ENCODE measurements at regions not wholly inside any gene's neighbourhood (a gene's known extent, or its start where the extent isn't known, plus 50 kb on each side); places are given as distances from the start of the nearest gene placed in this dataset.

GRCh38 chr3:132843349-132843748 lies 121.1 kb upstream of the NPHP3 start:
- no TSS peak for BruUV-seq (replicated peaks)
- Histone ChIP-seq H3K79me2 (ENCODE audit: insufficient read depth, low read length) (no peaks in the 10 kb centered on the region), H3K9me2 (ENCODE audit: insufficient read depth) (no peaks in the 10 kb centered on the region), H3K27ac (ENCODE audit: low read depth, low read length) (no peak overlapping the region), H3K9me3 (ENCODE audit: control insufficient read depth in 1 of 2, insufficient read depth in 1 of 2, low read depth in 1 of 2, low read length in 2 of 2) (no peaks in the 10 kb centered on the region), H2AFZ (ENCODE audit: low read depth, low read length, poor library complexity, severe bottlenecking) (no peak overlapping the region), H3K27me3 (ENCODE audit: insufficient read depth, low read length) (peaks cover 13% of the 10 kb centered on the region), H4K20me1 (ENCODE audit: insufficient read depth) (no peaks in the 10 kb centered on the region), H3K9ac (ENCODE audit: low read length) (no peak overlapping the region), H3K4me3 (replicated peaks in 1 of 2; ENCODE audit: low read depth in 1 of 2, low read length in 2 of 2) (no peak overlapping the region), H3K4me2 (ENCODE audit: low read length) (no peak overlapping the region), H3K36me3 (ENCODE audit: control insufficient read depth in 1 of 2, insufficient read depth in 2 of 2, low read length in 2 of 2) (no peaks in the 10 kb centered on the region), H3K4me1 (ENCODE audit: control insufficient read depth in 1 of 2, insufficient read depth in 2 of 2, low read length in 2 of 2) (no peaks in the 10 kb centered on the region)
- CTCF ChIA-PET, result no interaction called here
- POLR2A ChIA-PET, result no interaction called here
- RAD21 ChIA-PET (ENCODE audit: low non-redundant PET in 1 of 2, low total read pairs in 2 of 2, uncharacterized antibody in 2 of 2, unreplicated experiment in 2 of 2), result no interaction called here
- TF ChIP-seq YY1 (IDR thresholded peaks at IDR 0.05; ENCODE audit: extremely low read depth, insufficient replicate concordance, low read depth, low read length) (no peak), JUND (IDR thresholded peaks at IDR 0.05) (no peak), FOSL1 (IDR thresholded peaks at IDR 0.05; ENCODE audit: low read depth) (no peak), SIN3A (IDR thresholded peaks at IDR 0.05; ENCODE audit: low read depth) (no peak), ELF1 (IDR thresholded peaks at IDR 0.05; ENCODE audit: borderline replicate concordance, low read depth) (no peak)
- intact Hi-C loops (cut with micrococcal nuclease), result no loop called here
- no peak for ATAC-seq
- no peak for DNase-seq (ENCODE audit: low read depth, low spot score)

GRCh38 chr3:132841621-132842020 lies 119.4 kb upstream of the NPHP3 start:
- H3K27ac ChIP-seq (ENCODE audit: low read depth, low read length), result no peak overlapping the region
- H3K4me2 ChIP-seq (ENCODE audit: low read length), result no peak overlapping the region
- TF ChIP-seq ZFX (IDR thresholded peaks at IDR 0.05) (no peak), MAX (IDR thresholded peaks at IDR 0.05) (no peak), ZBTB33 (IDR thresholded peaks at IDR 0.05; ENCODE audit: extremely low read depth, insufficient replicate concordance, low read length) (no peak), JUND (IDR thresholded peaks at IDR 0.05) (no peak), EZH2 (IDR thresholded peaks at IDR 0.05) (no peak), REST (IDR thresholded peaks at IDR 0.05; ENCODE audit: low read depth) (no peak), EZH2phosphoT487 (IDR thresholded peaks at IDR 0.05; ENCODE audit: borderline replicate concordance) (no peak), POLR2A (IDR thresholded peaks at IDR 0.05; ENCODE audit: borderline replicate concordance, extremely low read depth, insufficient read depth, insufficient read length) (no peak), ELF1 (IDR thresholded peaks at IDR 0.05; ENCODE audit: borderline replicate concordance, low read depth) (no peak), EGR1 (IDR thresholded peaks at IDR 0.05; ENCODE audit: low read depth) (no peak), CEBPB (IDR thresholded peaks at IDR 0.05; ENCODE audit: low read depth) (no peak)
- no peak for ATAC-seq
- H2AFZ ChIP-seq (ENCODE audit: low read depth, low read length, poor library complexity, severe bottlenecking), result no peak overlapping the region
- CTCF ChIA-PET, result no interaction called here
- no peaks in the 10 kb centered on the region for H3K4me1 ChIP-seq (ENCODE audit: control insufficient read depth in 1 of 2, insufficient read depth in 2 of 2, low read length in 2 of 2)
- H3K9me3 ChIP-seq (ENCODE audit: control insufficient read depth in 1 of 2, insufficient read depth in 1 of 2, low read depth in 1 of 2, low read length in 2 of 2), result no peaks in the 10 kb centered on the region
- no peak for DNase-seq (ENCODE audit: low read depth, low spot score)
- H3K9me2 ChIP-seq (ENCODE audit: insufficient read depth), result no peaks in the 10 kb centered on the region
- intact Hi-C loops (cut with micrococcal nuclease), result no loop called here
- POLR2A ChIA-PET, result no interaction called here
- RAD21 ChIA-PET (ENCODE audit: low non-redundant PET in 1 of 2, low total read pairs in 2 of 2, uncharacterized antibody in 2 of 2, unreplicated experiment in 2 of 2), result no interaction called here
- no peaks in the 10 kb centered on the region for H3K79me2 ChIP-seq (ENCODE audit: insufficient read depth, low read length)
- H3K27me3 ChIP-seq (ENCODE audit: insufficient read depth, low read length), result peaks cover 5% of the 10 kb centered on the region
- no peaks in the 10 kb centered on the region for H4K20me1 ChIP-seq (ENCODE audit: insufficient read depth)
- H3K36me3 ChIP-seq (ENCODE audit: control insufficient read depth in 1 of 2, insufficient read depth in 2 of 2, low read length in 2 of 2), result no peaks in the 10 kb centered on the region
- no peak overlapping the region for H3K9ac ChIP-seq (ENCODE audit: low read length)
- no TSS peak for BruUV-seq (replicated peaks)
- H3K4me3 ChIP-seq (replicated peaks in 1 of 2; ENCODE audit: low read depth in 1 of 2, low read length in 2 of 2), result no peak overlapping the region

Measured in HCT116 (cell line).